ENCODE measurements at regions not wholly inside any gene's neighbourhood (a gene's known extent, or its start where the extent isn't known, plus 50 kb on each side); places are given as distances from the start of the nearest gene placed in this dataset.

GRCh38 chr1:118751166-118751565 is 237.0 kb downstream of the TBX15 start:
- no peak for TF ChIP-seq EZH2 (IDR thresholded peaks at IDR 0.05; ENCODE audit: borderline replicate concordance, low read length)
- TF ChIP-seq, protein P1, sequence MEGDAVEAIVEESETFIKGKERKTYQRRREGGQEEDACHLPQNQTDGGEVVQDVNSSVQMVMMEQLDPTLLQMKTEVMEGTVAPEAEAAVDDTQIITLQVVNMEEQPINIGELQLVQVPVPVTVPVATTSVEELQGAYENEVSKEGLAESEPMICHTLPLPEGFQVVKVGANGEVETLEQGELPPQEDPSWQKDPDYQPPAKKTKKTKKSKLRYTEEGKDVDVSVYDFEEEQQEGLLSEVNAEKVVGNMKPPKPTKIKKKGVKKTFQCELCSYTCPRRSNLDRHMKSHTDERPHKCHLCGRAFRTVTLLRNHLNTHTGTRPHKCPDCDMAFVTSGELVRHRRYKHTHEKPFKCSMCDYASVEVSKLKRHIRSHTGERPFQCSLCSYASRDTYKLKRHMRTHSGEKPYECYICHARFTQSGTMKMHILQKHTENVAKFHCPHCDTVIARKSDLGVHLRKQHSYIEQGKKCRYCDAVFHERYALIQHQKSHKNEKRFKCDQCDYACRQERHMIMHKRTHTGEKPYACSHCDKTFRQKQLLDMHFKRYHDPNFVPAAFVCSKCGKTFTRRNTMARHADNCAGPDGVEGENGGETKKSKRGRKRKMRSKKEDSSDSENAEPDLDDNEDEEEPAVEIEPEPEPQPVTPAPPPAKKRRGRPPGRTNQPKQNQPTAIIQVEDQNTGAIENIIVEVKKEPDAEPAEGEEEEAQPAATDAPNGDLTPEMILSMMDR (IDR thresholded peaks at IDR 0.05; ENCODE audit: low read length): no peak
